ENCODE measurements at regions not wholly inside any gene's neighbourhood (a gene's known extent, or its start where the extent isn't known, plus 50 kb on each side); places are given as distances from the start of the nearest gene placed in this dataset.

- H3K36me3 ChIP-seq, result no peaks in the 10 kb centered on the region
- H3K4me3 ChIP-seq, result no peak overlapping the region
- no peaks in the 10 kb centered on the region for H3K4me1 ChIP-seq
- no peak for TF ChIP-seq POLR2AphosphoS5 (IDR thresholded peaks at IDR 0.05)
- TF ChIP-seq POLR2A (IDR thresholded peaks at IDR 0.05), result no peak
- TF ChIP-seq CTCF (IDR thresholded peaks at IDR 0.05), result no peak
- no peaks in the 10 kb centered on the region for H3K9me3 ChIP-seq
- H3K27ac ChIP-seq, result no peak overlapping the region
- DNase-seq (ENCODE audit: low spot score in 2 of 2), result no peak
- H3K27me3 ChIP-seq, result peaks cover 0 to 11% of the 10 kb centered on the region in 2 donors
- intact Hi-C loops (cut with DNase I; ENCODE audit: low total_unique reads), result no loop called here
Measured at GRCh38 chr11:31977343-31977742, 113.5 kb upstream of the RCN1 start.

- DNase-seq (ENCODE audit: low spot score in 2 of 2), result no peak
- Histone ChIP-seq H3K27me3 (peaks cover 0 to 15% of the 10 kb centered on the region in 2 donors), H3K27ac (no peak overlapping the region), H3K4me1 (no peaks in the 10 kb centered on the region), H3K36me3 (no peaks in the 10 kb centered on the region), H3K9me3 (no peaks in the 10 kb centered on the region), H3K4me3 (no peak overlapping the region)
- no peak for TF ChIP-seq POLR2A (IDR thresholded peaks at IDR 0.05)
- TF ChIP-seq POLR2AphosphoS5 (IDR thresholded peaks at IDR 0.05), result no peak
- no peak for TF ChIP-seq CTCF (IDR thresholded peaks at IDR 0.05)
- intact Hi-C loops (cut with DNase I; ENCODE audit: low total_unique reads), result no loop called here
Measured at GRCh38 chr11:31974366-31975136, 116.3 kb upstream of the RCN1 start.

GRCh38 chr11:31973172-31973571 lies 117.7 kb upstream of the RCN1 start:
- TF ChIP-seq CTCF (IDR thresholded peaks at IDR 0.05) (no peak), POLR2AphosphoS5 (IDR thresholded peaks at IDR 0.05) (no peak), POLR2A (IDR thresholded peaks at IDR 0.05) (no peak)
- no peak overlapping the region for H3K27ac ChIP-seq

GRCh38 chr11:31972623-31973022 lies 118.3 kb upstream of the RCN1 start:
- Histone ChIP-seq H3K4me3 (no peak overlapping the region), H3K9me3 (no peaks in the 10 kb centered on the region), H3K4me1 (no peaks in the 10 kb centered on the region), H3K27ac (no peak overlapping the region), H3K27me3 (peaks cover 0 to 15% of the 10 kb centered on the region in 2 donors), H3K36me3 (no peaks in the 10 kb centered on the region)
- no peak for TF ChIP-seq CTCF (IDR thresholded peaks at IDR 0.05)
- TF ChIP-seq POLR2A (IDR thresholded peaks at IDR 0.05), result no peak
- TF ChIP-seq POLR2AphosphoS5 (IDR thresholded peaks at IDR 0.05), result no peak
- intact Hi-C loops (cut with DNase I; ENCODE audit: low total_unique reads), result no loop called here
- DNase-seq (ENCODE audit: low spot score in 2 of 2), result no peak

More at GRCh38 chr11:31973172-31973571, 117.7 kb upstream of the RCN1 start:
- no peaks in the 10 kb centered on the region for H3K36me3 ChIP-seq
- H3K9me3 ChIP-seq, result no peaks in the 10 kb centered on the region
- intact Hi-C loops (cut with DNase I; ENCODE audit: low total_unique reads), result no loop called here
- no peaks in the 10 kb centered on the region for H3K4me1 ChIP-seq
- H3K27me3 ChIP-seq, result peaks cover 0 to 15% of the 10 kb centered on the region in 2 donors
- H3K4me3 ChIP-seq, result no peak overlapping the region
- no peak for DNase-seq (ENCODE audit: low spot score in 2 of 2)

GRCh38 chr11:31969359-31969702 lies 121.5 kb upstream of the RCN1 start:
- Histone ChIP-seq H3K36me3 (no peaks in the 10 kb centered on the region), H3K4me1 (no peaks in the 10 kb centered on the region), H3K9me3 (no peaks in the 10 kb centered on the region), H3K27me3 (peaks cover 0 to 4% of the 10 kb centered on the region in 2 donors), H3K4me3 (no peak overlapping the region), H3K27ac (no peak overlapping the region)
- intact Hi-C loops (cut with DNase I; ENCODE audit: low total_unique reads), result no loop called here
- no peak for TF ChIP-seq CTCF (IDR thresholded peaks at IDR 0.05)
- TF ChIP-seq POLR2AphosphoS5 (IDR thresholded peaks at IDR 0.05), result no peak
- no peak for TF ChIP-seq POLR2A (IDR thresholded peaks at IDR 0.05)
- DNase-seq (ENCODE audit: low spot score in 2 of 2), result no peak

Data from breast epithelium (tissue), 4 donors.